HCT116 (cell line): ENCODE measurements at regions not wholly inside any gene's neighbourhood (a gene's known extent, or its start where the extent isn't known, plus 50 kb on each side); places are given as distances from the start of the nearest gene placed in this dataset.

Experiments
- CTCF ChIP-seq, 3 experiments: fragments of 200-600 bp in 1 of 3; sonication (generic) in 1 of 3; IDR thresholded peaks in 2 of 3; conservative IDR thresholded peaks in 1 of 3; 2 replicates each; pipeline ENCODE4 v1.5.1; 2012 to 2017; ENCODE audit warnings: low read depth in 2 of 3, low read length in 2 of 3, antibody characterized with exemption in 1 of 3, borderline replicate concordance in 1 of 3, control low read depth in 1 of 3, mild to moderate bottlenecking in 1 of 3, mixed read lengths in 1 of 3, mixed run types in 1 of 3, moderate library complexity in 1 of 3; ENCODE audit not compliant: insufficient read depth in 1 of 3
- EZH2 ChIP-seq: fragments of 200-600 bp; sonication (generic); IDR thresholded peaks from 2 replicates; pipeline ENCODE4 v1.6.1; 2017; ENCODE audit warnings: antibody characterized with exemption, mixed run types
- MAX ChIP-seq: IDR thresholded peaks from 2 replicates; pipeline ENCODE4 v1.6.1; 2012
- RAD21 ChIP-seq: IDR thresholded peaks from 2 replicates; pipeline ENCODE4 v1.6.1; 2012; ENCODE audit warnings: low read depth, mild to moderate bottlenecking
- REST ChIP-seq: IDR thresholded peaks from 2 replicates; pipeline ENCODE4 v1.6.1; 2012; ENCODE audit warnings: low read depth

GRCh38 chr3:177599837-177600236 is 402.6 kb upstream of the TBL1XR1 start:
- TF ChIP-seq CTCF (IDR thresholded peaks at IDR 0.05 in 2 of 3, conservative IDR thresholded peaks at IDR 0.05 in 1 of 3; ENCODE audit: borderline replicate concordance in 1 of 3, insufficient read depth in 1 of 3, low read depth in 2 of 3, low read length in 2 of 3) = no peak
- TF ChIP-seq RAD21 = no peak
- no peak for TF ChIP-seq EZH2
- TF ChIP-seq REST = no peak
- no peak for TF ChIP-seq MAX
